ENCODE measurements at regions not wholly inside any gene's neighbourhood (a gene's known extent, or its start where the extent isn't known, plus 50 kb on each side); places are given as distances from the start of the nearest gene placed in this dataset.

GRCh38 chr5:135182675-135183074, 148.6 kb upstream of the PITX1 start:
- Histone ChIP-seq H3K4me3 (no peak overlapping the region), H3K9me3 (no peaks in the 10 kb centered on the region), H3K36me3 (ENCODE audit: insufficient read depth in 1 of 2, low read depth in 1 of 2) (no peaks in the 10 kb centered on the region), H3K4me1 (no peaks in the 10 kb centered on the region), H3K27me3 (ENCODE audit: insufficient read depth in 3 of 3, low read length in 2 of 3) (no peaks in the 10 kb centered on the region), H3K27ac (no peak overlapping the region)
- WGBS, 3 donors: 85 to 93% (median 90%) methylated on average over 5 of the region's 5 CpGs
- TF ChIP-seq, protein P1, sequence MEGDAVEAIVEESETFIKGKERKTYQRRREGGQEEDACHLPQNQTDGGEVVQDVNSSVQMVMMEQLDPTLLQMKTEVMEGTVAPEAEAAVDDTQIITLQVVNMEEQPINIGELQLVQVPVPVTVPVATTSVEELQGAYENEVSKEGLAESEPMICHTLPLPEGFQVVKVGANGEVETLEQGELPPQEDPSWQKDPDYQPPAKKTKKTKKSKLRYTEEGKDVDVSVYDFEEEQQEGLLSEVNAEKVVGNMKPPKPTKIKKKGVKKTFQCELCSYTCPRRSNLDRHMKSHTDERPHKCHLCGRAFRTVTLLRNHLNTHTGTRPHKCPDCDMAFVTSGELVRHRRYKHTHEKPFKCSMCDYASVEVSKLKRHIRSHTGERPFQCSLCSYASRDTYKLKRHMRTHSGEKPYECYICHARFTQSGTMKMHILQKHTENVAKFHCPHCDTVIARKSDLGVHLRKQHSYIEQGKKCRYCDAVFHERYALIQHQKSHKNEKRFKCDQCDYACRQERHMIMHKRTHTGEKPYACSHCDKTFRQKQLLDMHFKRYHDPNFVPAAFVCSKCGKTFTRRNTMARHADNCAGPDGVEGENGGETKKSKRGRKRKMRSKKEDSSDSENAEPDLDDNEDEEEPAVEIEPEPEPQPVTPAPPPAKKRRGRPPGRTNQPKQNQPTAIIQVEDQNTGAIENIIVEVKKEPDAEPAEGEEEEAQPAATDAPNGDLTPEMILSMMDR (IDR thresholded peaks at IDR 0.05): no peak
- DNase-seq: no peak
- ATAC-seq: no peak
- intact Hi-C loops (cut with DNase I): no loop called here

GRCh38 chr5:135181653-135182052, 147.6 kb upstream of the PITX1 start:
- no peaks in the 10 kb centered on the region for H3K4me1 ChIP-seq
- H3K9me3 ChIP-seq: no peaks in the 10 kb centered on the region
- H3K4me3 ChIP-seq: no peak overlapping the region
- H3K27me3 ChIP-seq (ENCODE audit: insufficient read depth in 3 of 3, low read length in 2 of 3): no peaks in the 10 kb centered on the region
- 96 to 99% (median 96%) methylated on average over 3 of the region's 3 CpGs for WGBS, 3 donors
- ATAC-seq (no peak), DNase-seq (no peak)
- no peak overlapping the region for H3K27ac ChIP-seq
- H3K36me3 ChIP-seq (ENCODE audit: insufficient read depth in 1 of 2, low read depth in 1 of 2): no peaks in the 10 kb centered on the region
- intact Hi-C loops (cut with DNase I): no loop called here
- TF ChIP-seq, protein P1 (IDR thresholded peaks at IDR 0.05): no peak

GRCh38 chr5:135179308-135179980, 145.4 kb upstream of the PITX1 start:
- Histone ChIP-seq H3K27me3 (ENCODE audit: insufficient read depth in 3 of 3, low read length in 2 of 3) (no peaks in the 10 kb centered on the region), H3K27ac (no peak overlapping the region), H3K4me1 (no peaks in the 10 kb centered on the region), H3K4me3 (no peak overlapping the region), H3K9me3 (no peaks in the 10 kb centered on the region), H3K36me3 (ENCODE audit: insufficient read depth in 1 of 2, low read depth in 1 of 2) (no peaks in the 10 kb centered on the region)
- WGBS, 3 donors: 77 to 81% (median 80%) methylated on average over 11 of the region's 11 CpGs
- TF ChIP-seq, protein P1 (IDR thresholded peaks at IDR 0.05): no peak
- ATAC-seq: no peak
- DNase-seq: no peak
- intact Hi-C loops (cut with DNase I): no loop called here

DNA sequence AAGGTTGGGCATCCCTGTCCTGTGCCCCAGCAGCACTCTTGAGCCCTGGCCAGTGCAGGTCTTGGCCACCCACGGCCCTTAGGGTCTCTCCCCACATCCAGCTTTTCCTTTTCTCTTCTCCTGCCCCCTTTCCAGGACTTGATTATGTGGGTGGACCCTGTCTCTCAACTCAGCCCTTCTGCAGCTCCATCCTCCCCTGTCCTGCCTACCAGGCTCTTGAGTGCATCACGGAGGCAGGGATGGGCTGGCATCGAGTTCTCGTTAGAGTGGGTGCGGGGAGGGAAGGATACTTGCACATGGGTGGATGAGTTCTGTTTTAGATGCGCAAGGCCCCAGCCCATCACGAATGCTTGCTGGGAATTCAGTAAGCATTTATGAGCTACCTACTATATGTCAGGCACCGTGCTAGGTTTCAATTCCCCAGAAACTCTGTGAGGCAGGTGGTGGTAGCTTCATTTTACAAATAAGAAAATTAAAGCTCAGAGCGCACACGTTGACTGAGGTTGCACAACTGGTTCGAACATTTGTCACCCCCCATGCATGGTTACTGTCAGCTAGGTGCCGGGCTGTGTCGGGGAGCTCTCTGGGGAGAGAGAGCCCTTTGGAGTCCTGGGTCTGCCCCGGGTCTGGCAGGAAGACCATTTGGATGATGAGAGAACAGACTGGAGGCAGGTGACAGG, 144.6 kb upstream of the PITX1 start:
- intact Hi-C loops (cut with DNase I): no loop called here
- ATAC-seq (no peak), DNase-seq (no peak)
- no peaks in the 10 kb centered on the region for H3K27me3 ChIP-seq (ENCODE audit: insufficient read depth in 3 of 3, low read length in 2 of 3)
- H3K4me1 ChIP-seq: no peaks in the 10 kb centered on the region
- no peaks in the 10 kb centered on the region for H3K9me3 ChIP-seq
- no peak overlapping the region for H3K4me3 ChIP-seq
- no peak overlapping the region for H3K27ac ChIP-seq
- WGBS, 3 donors: 73 to 78% (median 75%) methylated on average over 14 of the region's 14 CpGs
- H3K36me3 ChIP-seq (ENCODE audit: insufficient read depth in 1 of 2, low read depth in 1 of 2): no peaks in the 10 kb centered on the region
- TF ChIP-seq, protein P1 (IDR thresholded peaks at IDR 0.05): no peak

Measured in psoas muscle (tissue), 7 donors.